B cell (primary cell): ENCODE measurements at regions not wholly inside any gene's neighbourhood (a gene's known extent, or its start where the extent isn't known, plus 50 kb on each side); places are given as distances from the start of the nearest gene placed in this dataset.

Experiments
- ATAC-seq: fragments of 200-7000 bp; cut with Tn5 transposase; one replicate; pipeline ENCODE4 v1.10.0; 2021; ENCODE audit warnings: low read depth, mild to moderate bottlenecking, moderate number of reproducible peaks, moderate library complexity
- CTCF ChIA-PET: fragments of 350-600 bp; sonication (Branson Sonifier 250); formaldehyde crosslinking; loops from one replicate; lab custom pipeline; 2021; ENCODE audit warnings: antibody characterized with exemption, inconsistent platforms; lab: Charles Lee
- POLR2A ChIA-PET: fragments of 350-600 bp; sonication (Branson Sonifier 250); formaldehyde crosslinking; loops from one replicate; lab custom pipeline; 2021; ENCODE audit warnings: antibody characterized with exemption; lab: Charles Lee
- DNase-seq: peaks from one replicate; pipeline ENCODE4 v3.0.0; 2013
- H2AFZ ChIP-seq: 2 replicates; pipeline ENCODE4 v1.6.1; 2012; ENCODE audit warnings: mild to moderate bottlenecking, low read depth, low read length; ENCODE audit not compliant: insufficient read depth, poor library complexity, severe bottlenecking
- H3K27ac ChIP-seq, 2 donors: 1 replicate in 1 of 2; 2 replicates in 1 of 2; pipeline ENCODE4 v1.5.1; 2012 to 2013; ENCODE audit warnings: low read length in 2 of 2, mild to moderate bottlenecking in 2 of 2, moderate library complexity in 1 of 2
- H3K27me3 ChIP-seq, 4 experiments: fragments of 200-600 bp in 1 of 4; sonication (generic) in 1 of 4; replicated peaks in 1 of 4; 1 replicate in 2 of 4; 2 replicates in 2 of 4; pipeline versions ENCODE4 v1.6.1 to v1.7.0; 2013 to 2016; ENCODE audit warnings: low read length in 3 of 4, mild to moderate bottlenecking in 2 of 4, mixed read lengths in 1 of 4, moderate library complexity in 1 of 4; ENCODE audit not compliant: insufficient read depth in 4 of 4, control insufficient read depth in 3 of 4; ENCODE audit errors: control extremely low read depth in 1 of 4
- H3K36me3 ChIP-seq, 2 experiments: replicated peaks in 1 of 2; 1 replicate in 1 of 2; 2 replicates in 1 of 2; pipeline versions ENCODE4 v1.6.1 to v1.7.1; 2013; ENCODE audit warnings: low read length in 1 of 2; ENCODE audit not compliant: insufficient read depth in 2 of 2, control insufficient read depth in 1 of 2; ENCODE audit errors: control extremely low read depth in 1 of 2, extremely low read depth in 1 of 2
- H3K4me1 ChIP-seq, 2 donors: fragments of 200-600 bp in 1 of 2; sonication (generic) in 1 of 2; 1 replicate in 1 of 2; 2 replicates in 1 of 2; pipeline versions ENCODE4 v1.5.1 to v1.6.1; 2013 to 2017; ENCODE audit warnings: low read length in 2 of 2; ENCODE audit not compliant: control insufficient read depth in 2 of 2, insufficient read depth in 2 of 2
- H3K4me2 ChIP-seq: replicated peaks from 2 replicates; pipeline ENCODE3; 2012; ENCODE audit warnings: mild to moderate bottlenecking, low read depth, low read length; ENCODE audit not compliant: poor library complexity, severe bottlenecking
- H3K4me3 ChIP-seq, 5 experiments: fragments of 200-600 bp in 1 of 5; sonication (generic) in 1 of 5; 1 replicate in 3 of 5; 2 replicates in 2 of 5; pipeline versions ENCODE4 v1.5.1 to v1.7.0; 2011 to 2016; ENCODE audit warnings: low read length in 4 of 5, mild to moderate bottlenecking in 4 of 5, low read depth in 2 of 5, control low read depth in 1 of 5, moderate library complexity in 1 of 5; ENCODE audit not compliant: insufficient read depth in 1 of 5; ENCODE audit errors: control extremely low read depth in 1 of 5, extremely low read depth in 1 of 5
- H3K79me2 ChIP-seq: fragments of 200-600 bp; sonication (generic); one replicate; pipeline ENCODE4 v1.6.0; 2016; ENCODE audit warnings: low read length; ENCODE audit not compliant: control insufficient read depth, insufficient read depth
- H3K9ac ChIP-seq: fragments of 200-600 bp; sonication (generic); 2 replicates; pipeline ENCODE4 v1.6.1; 2017; ENCODE audit warnings: mild to moderate bottlenecking, low read length, moderate library complexity
- H3K9me3 ChIP-seq, 3 donors: one replicate each; pipeline versions ENCODE4 v1.6.1 to v1.7.1; 2013; ENCODE audit warnings: low read length in 2 of 3; ENCODE audit not compliant: control insufficient read depth in 2 of 3, insufficient read depth in 1 of 3; ENCODE audit errors: control extremely low read depth in 1 of 3
- H4K20me1 ChIP-seq: 2 replicates; pipeline ENCODE4 v1.6.0; 2012; ENCODE audit warnings: mild to moderate bottlenecking, low read length; ENCODE audit not compliant: insufficient read depth, control insufficient read depth, poor library complexity, severe bottlenecking
- H3K27ac Mint-ChIP-seq: one replicate; pipeline ENCODE4 v1.8.0; 2021; ENCODE audit warnings: mixed read lengths
- H3K27me3 Mint-ChIP-seq: one replicate; pipeline ENCODE4 v1.8.0; 2021; ENCODE audit warnings: mixed read lengths
- H3K4me1 Mint-ChIP-seq: one replicate; pipeline ENCODE4 v1.8.0; 2021; ENCODE audit warnings: mixed read lengths
- H3K4me3 Mint-ChIP-seq: one replicate; pipeline ENCODE4 v1.8.0; 2021; ENCODE audit warnings: mixed read lengths
- H3K9me3 Mint-ChIP-seq: one replicate; pipeline ENCODE4 v1.8.0; 2022; ENCODE audit warnings: mixed read lengths; ENCODE audit not compliant: insufficient read depth
- EZH2 ChIP-seq: IDR thresholded peaks from 2 replicates; pipeline ENCODE4 v1.6.1; 2012; ENCODE audit warnings: borderline replicate concordance, low read depth, mild to moderate bottlenecking, moderate library complexity, low read length; ENCODE audit not compliant: insufficient read depth, poor library complexity, severe bottlenecking
- WGBS: methylation state at CpG from one replicate; pipeline ENCODE4 v1.1.5; 2013; ENCODE audit warnings: missing lambda C conversion rate; ENCODE audit not compliant: insufficient coverage; 5-methylcytosine and 5-hydroxymethylcytosine counted together
- intact Hi-C: fragments of 100-400 bp; cut with micrococcal nuclease; formaldehyde crosslinking; loops from one replicate; pipeline ENCODE4 v1.10.0; 2022
- TF ChIP-seq, protein P1 (sequence below): fragments of 200-600 bp; IDR thresholded peaks from one replicate; pipeline ENCODE4 v1.8.0; 2022; ENCODE audit warnings: antibody characterized with exemption, mild to moderate bottlenecking

- TF ChIP-seq, protein P1, sequence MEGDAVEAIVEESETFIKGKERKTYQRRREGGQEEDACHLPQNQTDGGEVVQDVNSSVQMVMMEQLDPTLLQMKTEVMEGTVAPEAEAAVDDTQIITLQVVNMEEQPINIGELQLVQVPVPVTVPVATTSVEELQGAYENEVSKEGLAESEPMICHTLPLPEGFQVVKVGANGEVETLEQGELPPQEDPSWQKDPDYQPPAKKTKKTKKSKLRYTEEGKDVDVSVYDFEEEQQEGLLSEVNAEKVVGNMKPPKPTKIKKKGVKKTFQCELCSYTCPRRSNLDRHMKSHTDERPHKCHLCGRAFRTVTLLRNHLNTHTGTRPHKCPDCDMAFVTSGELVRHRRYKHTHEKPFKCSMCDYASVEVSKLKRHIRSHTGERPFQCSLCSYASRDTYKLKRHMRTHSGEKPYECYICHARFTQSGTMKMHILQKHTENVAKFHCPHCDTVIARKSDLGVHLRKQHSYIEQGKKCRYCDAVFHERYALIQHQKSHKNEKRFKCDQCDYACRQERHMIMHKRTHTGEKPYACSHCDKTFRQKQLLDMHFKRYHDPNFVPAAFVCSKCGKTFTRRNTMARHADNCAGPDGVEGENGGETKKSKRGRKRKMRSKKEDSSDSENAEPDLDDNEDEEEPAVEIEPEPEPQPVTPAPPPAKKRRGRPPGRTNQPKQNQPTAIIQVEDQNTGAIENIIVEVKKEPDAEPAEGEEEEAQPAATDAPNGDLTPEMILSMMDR = no peak
- no peak for TF ChIP-seq EZH2
- H3K79me2 ChIP-seq = no peaks in the 10 kb centered on the region
- CTCF ChIA-PET = no interaction called here
- no peak for ATAC-seq
- DNase-seq = no peak
- no peaks in the 10 kb centered on the region for H4K20me1 ChIP-seq
- 93% methylated on average over 2 of the region's 3 CpGs for WGBS
- H3K4me3 ChIP-seq = no peak overlapping the region
- H2AFZ ChIP-seq = no peak overlapping the region
- Mint-ChIP-seq H3K4me3 (no peak overlapping the region), H3K9me3 (no peaks in the 10 kb centered on the region), H3K27ac (no peak overlapping the region), H3K27me3 (peaks cover 23% of the 10 kb centered on the region), H3K4me1 (no peaks in the 10 kb centered on the region)
- no peak overlapping the region for H3K4me2 ChIP-seq
- H3K27ac ChIP-seq = no peak overlapping the region
- H3K27me3 ChIP-seq = peaks cover 0 to 4% (median 0%) of the 10 kb centered on the region in 4 experiments
- no peak overlapping the region for H3K9ac ChIP-seq
- intact Hi-C loops = no loop called here
- peaks cover 0 to 1% (median 0%) of the 10 kb centered on the region in 3 donors for H3K9me3 ChIP-seq
- H3K4me1 ChIP-seq = no peaks in the 10 kb centered on the region
- POLR2A ChIA-PET = no interaction called here
- H3K36me3 ChIP-seq = no peaks in the 10 kb centered on the region
Observed at GRCh38 chr13:48797127-48797526, 143.4 kb downstream of the CYSLTR2 start.

DNA sequence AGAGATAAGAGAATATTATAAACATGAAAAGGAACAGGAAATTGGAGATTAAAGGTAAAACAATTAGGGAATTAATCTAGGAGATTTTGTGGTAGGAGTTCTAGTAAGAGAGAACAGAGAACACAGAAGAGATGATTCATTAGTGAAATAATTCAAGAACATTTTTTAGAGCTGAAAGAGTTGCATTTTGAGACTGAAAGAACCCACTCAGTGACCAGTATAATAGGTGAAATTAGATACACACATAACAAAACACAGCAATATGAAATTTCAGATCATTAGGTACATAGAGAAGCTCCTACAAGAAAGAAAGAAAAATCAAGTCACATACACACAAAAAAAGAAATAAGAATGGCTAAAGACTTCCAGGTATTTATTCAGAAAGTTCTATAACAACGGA, 144.0 kb downstream of the CYSLTR2 start:
- no peak for TF ChIP-seq EZH2
- TF ChIP-seq, protein P1 = no peak
- no peak overlapping the region for H3K4me3 Mint-ChIP-seq
- CTCF ChIA-PET = no interaction called here
- Histone ChIP-seq H3K9ac (no peak overlapping the region), H3K4me3 (no peak overlapping the region), H3K36me3 (no peaks in the 10 kb centered on the region), H3K4me2 (no peak overlapping the region), H3K27ac (no peak overlapping the region), H4K20me1 (no peaks in the 10 kb centered on the region), H2AFZ (no peak overlapping the region), H3K27me3 (peaks cover 0 to 4% (median 0%) of the 10 kb centered on the region in 4 experiments), H3K4me1 (no peaks in the 10 kb centered on the region), H3K9me3 (peaks cover 0 to 1% (median 0%) of the 10 kb centered on the region in 3 donors), H3K79me2 (no peaks in the 10 kb centered on the region)
- no peaks in the 10 kb centered on the region for H3K4me1 Mint-ChIP-seq
- DNase-seq (no peak), ATAC-seq (no peak)
- POLR2A ChIA-PET = no interaction called here
- H3K27ac Mint-ChIP-seq = no peak overlapping the region
- H3K27me3 Mint-ChIP-seq = peaks cover 23% of the 10 kb centered on the region
- intact Hi-C loops = no loop called here
- WGBS = no CpG with 5 or more reads among the region's 1 CpG
- H3K9me3 Mint-ChIP-seq = no peaks in the 10 kb centered on the region
